CD4-positive, alpha-beta memory T cell (primary cell): ENCODE measurements at regions not wholly inside any gene's neighbourhood (a gene's known extent, or its start where the extent isn't known, plus 50 kb on each side); places are given as distances from the start of the nearest gene placed in this dataset.

Experiments
- CTCF ChIA-PET: fragments of 350-600 bp; sonication (Branson Sonifier 250); formaldehyde crosslinking; loops from one replicate; lab custom pipeline; 2021; ENCODE audit warnings: inconsistent platforms; ENCODE audit not compliant: partially characterized antibody; lab: Charles Lee
- POLR2A ChIA-PET: fragments of 350-600 bp; sonication (Branson Sonifier 250); formaldehyde crosslinking; loops from one replicate; lab custom pipeline; 2021; ENCODE audit not compliant: partially characterized antibody; lab: Charles Lee
- DNase-seq, 5 donors: peaks; one replicate each; pipeline versions ENCODE4 v3.0.0 to v3.0.0-alpha.2; 2020 to 2022; ENCODE audit warnings: mixed read lengths in 1 of 5
- H3K27ac ChIP-seq: one replicate; pipeline ENCODE4 v1.7.0; 2013; ENCODE audit warnings: low read depth, low read length
- H3K27me3 ChIP-seq: 2 replicates; pipeline ENCODE4 v1.7.0; 2013; ENCODE audit warnings: mild to moderate bottlenecking, low read length, moderate library complexity; ENCODE audit not compliant: insufficient read depth
- H3K36me3 ChIP-seq: 2 replicates; pipeline ENCODE4 v1.7.0; 2013; ENCODE audit warnings: mild to moderate bottlenecking, low read length, moderate library complexity; ENCODE audit not compliant: insufficient read depth
- H3K4me1 ChIP-seq: 2 replicates; pipeline ENCODE4 v1.7.0; 2013; ENCODE audit warnings: mild to moderate bottlenecking, low read length, moderate library complexity; ENCODE audit not compliant: insufficient read depth
- H3K4me3 ChIP-seq, 2 donors: one replicate each; pipeline ENCODE4 v1.7.0; 2013; ENCODE audit warnings: low read length in 2 of 2, mild to moderate bottlenecking in 1 of 2
- H3K9me3 ChIP-seq, 2 donors: one replicate each; pipeline ENCODE4 v1.7.0; 2013; ENCODE audit warnings: low read length in 2 of 2, control low read depth in 1 of 2; ENCODE audit not compliant: control insufficient read depth in 1 of 2
- H3K27ac Mint-ChIP-seq, 7 donors: one replicate each; pipeline ENCODE4 v1.8.0; 2020 to 2021; ENCODE audit warnings: mixed read lengths in 7 of 7, mild to moderate bottlenecking in 6 of 7, inconsistent platforms in 3 of 7, moderate library complexity in 3 of 7
- H3K27me3 Mint-ChIP-seq, 2 donors: one replicate each; pipeline ENCODE4 v1.8.0; 2020 to 2021; ENCODE audit warnings: mixed read lengths in 2 of 2
- H3K36me3 Mint-ChIP-seq, 2 donors: one replicate each; pipeline ENCODE4 v1.8.0; 2020 to 2021; ENCODE audit warnings: mixed read lengths in 2 of 2, inconsistent platforms in 1 of 2, mild to moderate bottlenecking in 1 of 2
- H3K4me1 Mint-ChIP-seq, 4 donors: one replicate each; pipeline ENCODE4 v1.8.0; 2020 to 2021; ENCODE audit warnings: mixed read lengths in 4 of 4, mild to moderate bottlenecking in 1 of 4
- H3K4me3 Mint-ChIP-seq, 8 donors: one replicate each; pipeline ENCODE4 v1.8.0; 2020 to 2021; ENCODE audit warnings: mixed read lengths in 8 of 8, mild to moderate bottlenecking in 7 of 8, moderate library complexity in 6 of 8, inconsistent platforms in 3 of 8
- H3K9me3 Mint-ChIP-seq, 8 donors: one replicate each; pipeline ENCODE4 v1.8.0; 2020 to 2021; ENCODE audit warnings: mixed read lengths in 8 of 8, mild to moderate bottlenecking in 5 of 8, inconsistent platforms in 3 of 8, moderate library complexity in 1 of 8
- intact Hi-C: fragments of 100-400 bp; cut with micrococcal nuclease; formaldehyde crosslinking; loops from one replicate; pipeline ENCODE4 v1.15.1; 2023

GRCh38 chr5:117945258-117945657, 1043.1 kb downstream of the DTWD2 start:
- POLR2A ChIA-PET = no interaction called here
- Mint-ChIP-seq H3K36me3 (no peaks in the 10 kb centered on the region), H3K9me3 (peaks cover 2 to 14% (median 5%) of the 10 kb centered on the region in 8 donors), H3K27ac (no peak overlapping the region), H3K4me1 (no peaks in the 10 kb centered on the region), H3K4me3 (no peak overlapping the region), H3K27me3 (no peaks in the 10 kb centered on the region)
- H3K9me3 ChIP-seq = no peaks in the 10 kb centered on the region
- no peaks in the 10 kb centered on the region for H3K27me3 ChIP-seq
- CTCF ChIA-PET = no interaction called here
- no peaks in the 10 kb centered on the region for H3K4me1 ChIP-seq
- no peak overlapping the region for H3K27ac ChIP-seq
- no peak for DNase-seq
- no peak overlapping the region for H3K4me3 ChIP-seq
- H3K36me3 ChIP-seq = no peaks in the 10 kb centered on the region
- intact Hi-C loops = no loop called here

GRCh38 chr5:117943541-117943940, 1044.8 kb downstream of the DTWD2 start:
- Mint-ChIP-seq H3K9me3 (peaks cover 2 to 15% (median 6%) of the 10 kb centered on the region in 8 donors), H3K27me3 (no peaks in the 10 kb centered on the region), H3K4me1 (no peaks in the 10 kb centered on the region), H3K4me3 (no peak overlapping the region), H3K36me3 (no peaks in the 10 kb centered on the region), H3K27ac (no peak overlapping the region)
- CTCF ChIA-PET = no interaction called here
- POLR2A ChIA-PET = no interaction called here
- no peaks in the 10 kb centered on the region for H3K9me3 ChIP-seq
- intact Hi-C loops = no loop called here
- H3K4me3 ChIP-seq = no peak overlapping the region
- H3K4me1 ChIP-seq = no peaks in the 10 kb centered on the region
- H3K36me3 ChIP-seq = no peaks in the 10 kb centered on the region
- DNase-seq = no peak
- no peaks in the 10 kb centered on the region for H3K27me3 ChIP-seq
- H3K27ac ChIP-seq = no peak overlapping the region

- H3K9me3 Mint-ChIP-seq = peaks cover 2 to 17% (median 6%) of the 10 kb centered on the region in 8 donors
- H3K4me3 Mint-ChIP-seq = no peak overlapping the region
- Histone ChIP-seq H3K4me1 (no peaks in the 10 kb centered on the region), H3K9me3 (no peaks in the 10 kb centered on the region), H3K27me3 (no peaks in the 10 kb centered on the region), H3K4me3 (no peak overlapping the region), H3K27ac (no peak overlapping the region), H3K36me3 (no peaks in the 10 kb centered on the region)
- H3K4me1 Mint-ChIP-seq = no peaks in the 10 kb centered on the region
- no peaks in the 10 kb centered on the region for H3K27me3 Mint-ChIP-seq
- no peak for DNase-seq
- CTCF ChIA-PET = no interaction called here
- intact Hi-C loops = no loop called here
- POLR2A ChIA-PET = no interaction called here
- H3K27ac Mint-ChIP-seq = no peak overlapping the region
- H3K36me3 Mint-ChIP-seq = no peaks in the 10 kb centered on the region
Measured at GRCh38 chr5:117942861-117943519, 1045.4 kb downstream of the DTWD2 start.

DNA sequence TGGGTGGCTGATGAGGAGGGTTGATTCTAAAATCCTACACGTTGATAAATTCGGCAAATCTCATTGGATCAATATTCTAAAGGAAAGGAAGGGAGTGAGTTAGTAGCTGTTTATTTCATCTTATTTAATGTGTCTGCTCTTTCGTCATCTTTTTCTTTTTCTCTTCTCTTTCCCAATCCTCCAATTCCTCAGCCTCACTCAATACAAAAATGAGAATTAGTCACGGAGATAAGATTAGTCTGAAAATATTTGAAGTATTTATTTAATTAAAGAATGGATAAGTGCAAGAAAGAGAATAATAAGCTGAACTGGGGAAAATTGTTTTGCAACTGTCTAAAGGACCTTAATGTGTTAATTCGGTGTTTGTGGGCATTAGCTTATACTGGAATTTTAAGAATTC, 1095.1 kb downstream of the DTWD2 start:
- Histone ChIP-seq H3K36me3 (no peaks in the 10 kb centered on the region), H3K27me3 (no peaks in the 10 kb centered on the region), H3K27ac (no peak overlapping the region), H3K9me3 (no peaks in the 10 kb centered on the region), H3K4me1 (no peaks in the 10 kb centered on the region), H3K4me3 (no peak overlapping the region)
- Mint-ChIP-seq H3K36me3 (no peaks in the 10 kb centered on the region), H3K4me1 (no peaks in the 10 kb centered on the region), H3K27ac (no peak overlapping the region), H3K27me3 (no peaks in the 10 kb centered on the region), H3K9me3 (peaks cover 0 to 11% (median 2%) of the 10 kb centered on the region in 8 donors), H3K4me3 (no peak overlapping the region)
- intact Hi-C loops = no loop called here
- no peak for DNase-seq
- POLR2A ChIA-PET = no interaction called here
- CTCF ChIA-PET = no interaction called here

- POLR2A ChIA-PET = no interaction called here
Measured at GRCh38 chr5:117892360-117892759, 1096.0 kb downstream of the DTWD2 start.

GRCh38 chr5:117889596-117889995, 1098.8 kb downstream of the DTWD2 start:
- Mint-ChIP-seq H3K27ac (no peak overlapping the region), H3K4me1 (no peaks in the 10 kb centered on the region), H3K27me3 (no peaks in the 10 kb centered on the region), H3K36me3 (no peaks in the 10 kb centered on the region), H3K9me3 (peaks cover 0 to 19% (median 4%) of the 10 kb centered on the region in 8 donors), H3K4me3 (no peak overlapping the region)
- Histone ChIP-seq H3K4me3 (no peak overlapping the region), H3K9me3 (no peaks in the 10 kb centered on the region), H3K4me1 (no peaks in the 10 kb centered on the region), H3K27me3 (no peaks in the 10 kb centered on the region), H3K27ac (no peak overlapping the region), H3K36me3 (no peaks in the 10 kb centered on the region)
- no peak for DNase-seq
- intact Hi-C loops = no loop called here
- POLR2A ChIA-PET = no interaction called here
- CTCF ChIA-PET = no interaction called here

More at GRCh38 chr5:117892360-117892759, 1096.0 kb downstream of the DTWD2 start:
- no peak for DNase-seq
- Histone ChIP-seq H3K27ac (no peak overlapping the region), H3K9me3 (no peaks in the 10 kb centered on the region), H3K4me1 (no peaks in the 10 kb centered on the region), H3K36me3 (no peaks in the 10 kb centered on the region), H3K27me3 (no peaks in the 10 kb centered on the region), H3K4me3 (no peak overlapping the region)
- H3K9me3 Mint-ChIP-seq = peaks cover 0 to 18% (median 3%) of the 10 kb centered on the region in 8 donors
- CTCF ChIA-PET = no interaction called here
- H3K4me1 Mint-ChIP-seq = no peaks in the 10 kb centered on the region
- no peak overlapping the region for H3K4me3 Mint-ChIP-seq
- H3K36me3 Mint-ChIP-seq = no peaks in the 10 kb centered on the region
- intact Hi-C loops = no loop called here
- H3K27me3 Mint-ChIP-seq = no peaks in the 10 kb centered on the region
- no peak overlapping the region for H3K27ac Mint-ChIP-seq

- CTCF ChIA-PET = no interaction called here
- H3K4me3 ChIP-seq = no peak overlapping the region
- DNase-seq = no peak
- Mint-ChIP-seq H3K4me3 (no peak overlapping the region), H3K36me3 (no peaks in the 10 kb centered on the region), H3K9me3 (peaks cover 0 to 21% (median 6%) of the 10 kb centered on the region in 8 donors), H3K27me3 (no peaks in the 10 kb centered on the region), H3K4me1 (no peaks in the 10 kb centered on the region), H3K27ac (no peak overlapping the region)
- H3K27ac ChIP-seq = no peak overlapping the region
- H3K27me3 ChIP-seq = no peaks in the 10 kb centered on the region
- POLR2A ChIA-PET = no interaction called here
- H3K9me3 ChIP-seq = no peaks in the 10 kb centered on the region
- intact Hi-C loops = no loop called here
- no peaks in the 10 kb centered on the region for H3K4me1 ChIP-seq
- no peaks in the 10 kb centered on the region for H3K36me3 ChIP-seq
Measured at GRCh38 chr5:117888688-117889087, 1099.7 kb downstream of the DTWD2 start.
